Gastroesophageal sphincter (tissue), 3 donors: ENCODE measurements at regions not wholly inside any gene's neighbourhood (a gene's known extent, or its start where the extent isn't known, plus 50 kb on each side); places are given as distances from the start of the nearest gene placed in this dataset.

Experiments used
- CTCF ChIP-seq, 4 experiments: fragments of 200-600 bp in 2 of 4; fragments of 450-650 bp in 2 of 4; sonication (generic) in 1 of 4; IDR thresholded peaks; one replicate each; pipeline ENCODE4 v1.5.1; 2017 to 2019; ENCODE audit warnings: antibody characterized with exemption in 4 of 4, mild to moderate bottlenecking in 2 of 4, moderate library complexity in 2 of 4
- POLR2AphosphoS5 ChIP-seq: sonication (generic); formaldehyde crosslinking; IDR thresholded peaks from one replicate; pipeline ENCODE4 v1.6.1; 2017; ENCODE audit warnings: antibody characterized with exemption

GRCh38 chr13:31051999-31052398 lies 109.7 kb downstream of the HSPH1 start:
- no peak for TF ChIP-seq CTCF (IDR thresholded peaks at IDR 0.05)
- no peak for TF ChIP-seq POLR2AphosphoS5
